HG02798 (cell line): ENCODE measurements at regions not wholly inside any gene's neighbourhood (a gene's known extent, or its start where the extent isn't known, plus 50 kb on each side); places are given as distances from the start of the nearest gene placed in this dataset.

Experiments
- ATAC-seq: cut with Tn5 transposase; IDR thresholded peaks from one replicate; pipeline ENCODE4 v1.9.1; 2021; ENCODE audit warnings: mild to moderate bottlenecking; ENCODE audit not compliant: unreplicated experiment, poor library complexity

DNA sequence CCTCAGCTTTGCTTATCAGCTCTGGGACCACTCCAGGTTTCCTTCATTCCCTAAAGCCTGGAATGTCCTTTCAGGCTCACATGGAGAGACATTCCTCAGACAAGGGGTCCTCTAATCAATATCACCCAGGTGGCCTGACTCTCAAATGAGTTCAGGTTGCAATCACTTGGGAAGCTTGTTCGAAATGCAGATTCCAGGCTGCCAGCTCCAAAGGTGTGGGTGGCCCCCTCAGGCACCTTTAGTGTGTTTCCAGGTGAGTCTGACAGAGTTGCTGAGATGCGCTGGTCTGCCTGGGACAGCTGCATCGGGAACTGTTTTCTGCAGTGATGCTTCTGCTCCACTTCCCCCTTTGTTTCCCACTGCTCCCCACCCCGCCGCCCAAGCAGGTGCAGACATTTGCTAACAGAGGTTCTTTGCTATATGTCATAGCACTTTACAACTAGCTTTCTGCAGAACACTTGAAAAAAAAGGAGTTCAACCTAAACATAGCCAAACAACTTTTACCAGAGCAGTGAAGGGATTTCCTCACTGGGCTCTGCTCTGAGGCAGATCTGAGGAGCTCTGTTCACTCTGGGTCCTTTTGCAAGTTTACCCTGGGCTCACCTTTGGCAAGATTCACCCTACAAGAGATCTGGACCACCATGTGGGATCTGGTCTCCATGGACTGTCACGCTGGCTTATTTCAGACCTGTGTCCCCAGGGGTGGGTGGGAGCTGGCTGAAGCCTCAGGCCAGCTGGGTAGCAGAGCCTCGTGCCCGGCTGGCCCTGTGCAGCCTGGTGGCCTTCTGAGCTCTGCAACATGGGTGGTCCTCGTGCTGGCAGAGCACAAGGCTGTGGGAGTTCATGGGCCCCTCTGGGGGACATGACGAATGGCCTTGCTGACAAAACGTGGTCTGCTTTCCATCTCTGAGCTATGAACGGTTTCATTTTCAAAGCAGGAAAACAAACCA is 539.6 kb downstream of the CCDC171 start:
- no peak for ATAC-seq

DNA sequence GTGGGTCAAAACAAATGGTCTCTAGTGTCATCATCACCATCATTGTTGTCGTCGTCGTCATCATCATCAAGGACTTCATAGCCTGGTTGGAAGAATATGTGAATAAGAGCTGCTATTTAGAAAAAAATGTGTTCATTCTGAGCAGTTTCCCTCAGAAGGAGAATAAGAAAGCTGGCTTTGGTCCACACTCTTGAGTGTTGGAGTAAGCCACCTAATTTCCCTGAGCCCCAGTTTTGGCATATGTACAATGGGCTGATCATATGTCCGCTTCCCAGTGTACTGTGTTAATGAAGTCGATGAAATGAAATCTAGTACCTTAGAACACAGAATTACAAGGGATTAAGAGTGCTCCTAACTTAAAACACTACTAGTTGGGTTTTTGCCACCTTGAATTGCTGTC is 545.5 kb downstream of the CCDC171 start:
- ATAC-seq: no peak

DNA sequence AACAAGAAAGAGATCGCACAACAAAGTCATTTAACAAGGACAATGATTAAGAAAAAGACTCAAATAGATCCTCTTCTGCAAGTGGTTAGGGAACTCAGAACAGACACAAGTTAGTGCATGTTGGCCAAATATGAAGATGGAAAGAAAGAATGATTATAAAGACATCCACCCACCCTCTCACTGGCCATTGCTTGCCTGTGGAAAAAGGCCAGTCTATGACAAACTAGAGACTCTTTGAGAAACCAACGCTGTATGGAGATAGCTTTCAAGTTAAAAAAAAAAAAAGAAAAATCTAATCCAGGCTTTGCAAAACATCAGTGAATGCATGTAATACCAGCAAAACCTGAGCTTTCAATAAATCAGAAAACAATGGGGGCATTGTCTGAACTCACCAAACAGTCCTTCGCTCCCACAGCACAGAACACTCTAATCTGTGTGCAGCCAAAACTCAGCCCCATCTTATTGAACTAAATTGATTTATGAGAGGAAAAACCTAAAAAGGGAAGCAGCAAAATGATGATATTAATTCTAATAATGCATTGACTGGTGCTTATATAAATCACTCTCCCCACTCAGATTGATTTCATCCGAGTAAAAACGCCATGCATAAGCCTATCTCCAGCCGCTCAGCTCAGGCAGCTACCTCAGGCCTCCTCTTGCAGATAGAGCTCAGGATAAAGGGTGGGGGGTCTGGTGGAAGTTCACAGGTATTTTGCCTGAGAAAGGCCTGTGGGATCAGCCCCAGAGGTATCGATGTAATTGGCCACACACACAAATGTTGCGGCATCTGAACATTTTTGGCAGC is 547.1 kb downstream of the CCDC171 start:
- no peak for ATAC-seq

DNA sequence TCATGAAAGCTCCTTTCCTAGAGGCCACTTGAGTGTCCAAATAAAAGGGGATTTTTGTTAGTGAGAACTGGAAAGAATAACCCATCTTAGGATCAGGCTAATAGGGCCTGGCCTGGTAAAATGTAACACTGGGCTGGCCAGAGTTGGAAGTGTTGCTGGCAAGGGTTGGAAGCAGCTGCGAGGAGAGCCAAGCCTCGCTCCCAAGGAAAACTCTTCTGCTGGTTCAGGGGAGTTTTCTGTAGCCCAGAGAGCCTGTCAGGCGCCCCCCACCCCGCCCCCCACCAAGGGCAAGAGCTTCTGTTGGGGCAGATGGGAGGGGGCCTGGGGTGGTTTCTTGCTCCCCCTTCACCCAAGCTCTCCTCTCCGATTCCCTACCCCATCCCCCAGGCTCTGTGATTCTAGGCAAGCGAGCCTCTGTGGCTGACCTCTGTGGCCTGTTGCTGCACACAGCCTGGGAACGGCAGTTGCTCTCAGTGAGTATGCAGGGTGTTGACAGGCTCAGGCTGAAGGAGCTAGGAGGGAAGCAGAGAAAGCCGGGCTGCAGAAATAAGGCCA is 547.8 kb downstream of the CCDC171 start:
- no peak for ATAC-seq

DNA sequence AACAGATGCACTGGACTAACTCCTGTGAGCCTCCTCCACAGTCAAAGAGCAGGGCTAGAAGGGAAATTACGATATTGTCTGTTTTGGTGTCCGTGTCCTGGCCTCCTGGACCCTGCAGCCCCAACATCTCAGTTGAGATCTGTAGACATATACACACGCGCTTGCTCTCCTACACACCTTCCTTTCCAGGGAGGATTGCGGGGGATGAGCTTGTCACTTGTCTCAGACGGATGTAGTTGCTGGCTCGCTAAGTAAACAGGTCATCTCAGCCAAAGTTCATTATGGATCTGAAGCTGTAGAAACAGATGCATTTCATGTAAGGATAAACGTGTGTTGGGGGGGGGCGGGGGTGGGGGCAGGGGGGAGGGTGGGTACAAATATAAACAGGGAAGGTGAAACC is 549.3 kb downstream of the CCDC171 start:
- ATAC-seq: no peak

DNA sequence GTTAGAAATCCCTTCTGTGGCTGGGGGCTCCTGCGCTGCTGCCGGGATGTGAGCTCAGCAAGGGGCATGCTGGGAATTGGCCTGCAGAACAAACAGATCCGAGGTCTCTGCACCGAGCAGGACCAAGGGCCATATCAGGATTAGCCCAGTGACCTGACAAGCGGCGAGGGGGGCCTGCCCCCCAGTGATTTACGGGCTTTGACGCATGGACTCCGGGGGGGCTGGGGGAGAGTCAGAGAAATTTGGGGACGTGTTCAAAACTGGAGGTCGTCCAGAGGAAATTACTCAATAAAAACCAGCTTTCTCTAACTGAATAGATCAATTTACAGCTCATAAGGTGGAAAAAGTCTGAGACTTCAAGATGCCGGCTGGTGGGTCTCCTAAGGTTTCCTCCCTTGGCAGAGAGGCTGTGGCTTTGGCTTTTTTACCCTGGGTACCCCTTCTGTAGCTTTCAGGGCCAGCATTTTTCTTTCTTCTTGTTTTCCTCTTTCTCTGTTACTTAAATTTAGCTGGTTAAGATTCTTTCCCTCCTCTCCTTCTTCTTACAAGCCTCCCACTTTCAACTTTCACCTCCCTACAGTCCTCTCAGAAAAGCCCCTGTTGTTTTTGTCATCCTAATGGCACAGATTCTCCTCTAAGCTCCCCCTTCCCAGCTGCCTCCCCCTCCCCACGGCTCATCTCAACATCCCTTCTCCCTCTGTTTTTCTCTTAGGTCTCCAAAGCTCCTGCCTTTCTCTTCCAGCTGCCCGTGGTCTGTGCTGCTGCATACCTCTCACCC is 551.0 kb downstream of the CCDC171 start:
- ATAC-seq: no peak

DNA sequence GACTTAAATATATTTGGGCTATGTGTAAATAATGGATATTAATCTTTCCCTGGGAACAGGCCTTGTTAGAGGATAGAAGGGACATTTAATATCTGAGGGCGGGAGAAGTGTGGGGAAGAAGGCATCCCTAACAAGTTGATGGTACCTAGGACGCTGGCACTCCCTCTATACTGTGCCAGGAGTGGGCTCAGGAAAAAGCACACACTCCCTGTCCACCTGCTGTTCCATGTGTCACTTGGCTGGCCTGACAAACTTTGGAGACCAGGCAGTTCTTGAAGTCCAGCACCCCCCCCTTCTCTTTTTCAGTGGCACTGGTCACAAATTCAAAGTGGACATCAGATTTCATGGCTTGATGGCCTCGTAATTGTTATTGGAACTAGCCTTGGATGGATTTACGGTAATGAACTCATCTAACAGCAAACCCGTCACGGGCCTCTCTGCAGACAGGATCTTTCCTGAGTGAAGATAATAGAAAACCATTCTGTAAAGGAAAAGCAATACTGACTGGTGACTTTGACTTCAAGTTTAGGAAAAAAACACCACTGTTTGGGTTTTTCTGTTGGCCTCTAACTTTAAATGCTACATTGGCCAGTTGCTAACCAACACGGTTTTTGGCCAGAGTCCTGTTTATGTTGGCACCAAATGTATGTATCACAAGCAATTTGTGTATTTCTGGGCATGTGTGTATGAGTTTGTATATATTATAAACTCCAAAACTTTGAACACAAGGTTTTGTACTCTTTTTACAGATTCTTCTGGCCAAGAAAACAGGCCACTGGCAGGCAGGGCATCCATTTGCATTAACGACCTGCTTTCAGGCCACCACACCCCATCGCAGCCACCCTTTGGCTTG is 552.6 kb downstream of the CCDC171 start:
- no peak for ATAC-seq

DNA sequence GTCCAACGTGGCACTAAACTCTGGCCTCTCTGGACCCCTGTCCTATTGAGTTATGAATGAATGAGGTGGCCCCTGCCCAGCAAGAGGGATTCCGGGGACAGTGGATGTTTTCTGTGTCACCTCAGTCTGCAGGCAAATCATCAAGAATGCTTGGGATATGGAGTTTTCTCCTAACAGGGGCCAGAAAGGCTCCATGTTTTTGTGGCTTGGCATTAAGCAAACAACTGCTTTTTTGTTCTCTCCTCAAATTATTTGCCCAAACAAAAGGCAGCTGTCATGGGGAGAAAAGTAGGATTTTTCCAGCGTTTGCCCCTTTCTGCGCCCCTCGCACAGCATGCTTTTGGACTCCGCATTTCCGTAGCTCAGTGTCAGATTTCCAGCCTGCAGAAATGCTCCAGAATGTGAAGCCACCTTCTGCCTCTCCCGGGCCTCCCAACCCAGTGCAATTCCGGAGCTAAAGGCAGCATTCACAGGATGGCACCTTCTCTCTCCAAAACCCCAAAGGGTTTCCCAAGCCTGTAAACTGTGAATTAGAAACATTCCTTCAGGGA is 553.3 kb downstream of the CCDC171 start:
- ATAC-seq: no peak

DNA sequence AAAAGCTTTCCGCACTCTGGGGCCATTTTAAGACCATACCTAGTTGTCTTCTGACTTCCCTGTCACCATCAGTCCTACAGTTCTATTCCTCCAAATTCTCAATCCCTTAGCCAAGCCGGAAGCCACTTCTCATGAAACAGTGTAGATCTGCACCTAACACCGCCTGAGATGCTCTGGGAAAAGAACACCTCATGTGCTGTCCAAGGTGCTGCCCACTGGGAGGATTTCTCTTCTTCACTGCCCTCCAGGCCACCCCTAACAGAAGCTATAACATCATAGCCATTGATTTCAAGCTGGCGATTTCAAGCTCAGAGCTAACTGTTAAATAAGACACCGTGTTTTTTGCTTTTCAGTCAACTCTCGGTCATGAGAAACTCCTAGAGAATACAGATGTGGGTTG is 559.3 kb downstream of the CCDC171 start:
- no peak for ATAC-seq

DNA sequence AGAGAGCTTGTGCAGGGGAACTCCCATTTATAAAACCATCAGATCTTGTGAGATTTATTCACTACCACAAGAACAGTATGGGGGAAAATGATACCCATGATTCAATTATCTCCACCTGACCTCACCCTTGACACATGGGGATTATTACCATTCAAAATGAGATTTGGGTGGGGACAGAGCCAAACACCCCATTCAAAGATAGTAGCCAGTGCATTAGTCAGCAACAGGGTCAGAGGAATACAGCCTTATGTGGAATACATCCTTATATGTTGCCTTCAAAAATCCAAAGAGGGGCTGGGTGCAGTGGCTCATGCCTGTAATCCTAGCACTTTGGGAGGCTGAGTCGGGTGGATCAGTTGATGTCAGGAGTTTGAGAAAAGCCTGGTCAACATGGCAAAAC is 563.2 kb downstream of the CCDC171 start:
- ATAC-seq: no peak

DNA sequence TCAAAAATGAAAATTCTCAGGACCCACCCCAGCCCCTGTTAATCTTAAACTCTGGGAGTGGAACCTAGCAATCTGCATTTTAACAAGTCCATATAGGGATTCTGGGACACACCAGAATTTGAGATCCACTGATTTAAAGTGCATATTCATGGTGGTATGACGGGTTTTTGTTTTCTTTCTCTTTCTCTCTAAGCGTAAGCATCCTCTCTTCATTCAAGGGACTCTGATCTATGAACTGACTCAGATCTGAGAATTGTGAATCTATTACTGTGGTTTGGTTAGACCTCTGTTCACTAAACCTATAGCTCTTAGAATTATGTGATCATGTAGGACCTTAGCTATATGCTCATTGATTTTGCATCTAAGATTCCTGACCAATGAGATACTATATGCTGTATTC is 565.2 kb downstream of the CCDC171 start:
- no peak for ATAC-seq

DNA sequence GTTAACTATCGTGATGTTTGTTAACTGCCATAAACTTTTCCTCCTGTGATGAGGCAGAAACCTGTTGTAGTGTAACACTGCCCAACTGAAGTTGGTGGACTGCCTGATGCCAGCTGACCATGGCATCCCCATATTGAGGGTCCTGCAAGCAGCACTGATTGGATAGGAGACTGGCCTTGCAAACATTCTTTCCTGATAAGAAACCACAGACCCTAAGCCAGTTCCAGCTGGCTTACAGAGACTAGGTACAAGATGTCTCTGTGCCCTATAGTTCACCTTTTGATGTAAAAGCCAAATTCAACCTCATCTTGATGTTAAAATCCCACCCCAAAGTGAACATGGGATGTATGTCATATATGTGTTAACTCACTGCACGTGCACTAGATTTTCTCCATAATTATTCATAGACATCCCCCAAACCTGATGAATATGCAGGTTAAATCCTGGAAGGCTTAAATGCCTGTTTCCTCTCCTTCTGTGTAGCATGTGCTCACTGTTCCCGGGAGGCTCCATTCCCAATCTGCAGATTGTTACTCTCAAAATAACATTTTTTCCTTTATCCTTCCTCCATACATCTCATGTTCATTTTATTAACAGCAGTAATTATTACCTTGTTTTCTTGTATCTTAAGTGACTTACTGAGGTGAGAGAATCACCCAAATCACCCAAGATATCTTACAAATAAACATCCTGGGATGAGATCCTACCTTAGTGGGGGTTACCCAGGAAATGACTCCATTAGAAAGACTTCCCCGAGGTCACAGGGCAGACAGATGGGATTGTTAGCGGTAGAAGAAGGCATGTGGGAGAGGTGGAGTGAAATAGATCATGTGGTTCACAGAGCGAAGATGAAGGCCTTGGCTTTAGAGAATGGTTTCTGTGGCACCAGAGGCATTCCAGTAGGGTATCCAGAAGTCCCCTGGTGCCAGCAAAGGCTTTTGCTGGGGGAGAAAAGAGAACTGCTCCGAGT is 566.7 kb downstream of the CCDC171 start:
- no peak for ATAC-seq

DNA sequence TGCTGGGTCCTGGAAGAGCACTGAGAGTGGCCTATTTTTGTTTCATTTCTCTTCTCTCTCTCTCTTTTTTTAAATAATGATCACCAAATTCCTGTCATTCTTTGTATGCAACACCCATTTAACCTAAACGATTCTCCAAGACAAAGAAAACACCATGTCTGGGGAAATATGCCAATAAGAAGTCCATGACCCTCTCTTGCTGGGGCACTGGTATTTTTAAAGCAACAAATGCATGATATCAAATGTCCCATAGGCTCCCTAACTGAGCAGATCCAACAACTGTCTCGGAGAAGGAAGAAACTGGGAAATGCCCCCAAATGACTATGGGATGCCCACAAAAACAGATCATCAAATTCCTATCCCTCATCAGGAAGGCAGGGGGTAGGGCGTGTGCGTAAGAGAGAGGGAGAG is 567.4 kb downstream of the CCDC171 start:
- no peak for ATAC-seq

DNA sequence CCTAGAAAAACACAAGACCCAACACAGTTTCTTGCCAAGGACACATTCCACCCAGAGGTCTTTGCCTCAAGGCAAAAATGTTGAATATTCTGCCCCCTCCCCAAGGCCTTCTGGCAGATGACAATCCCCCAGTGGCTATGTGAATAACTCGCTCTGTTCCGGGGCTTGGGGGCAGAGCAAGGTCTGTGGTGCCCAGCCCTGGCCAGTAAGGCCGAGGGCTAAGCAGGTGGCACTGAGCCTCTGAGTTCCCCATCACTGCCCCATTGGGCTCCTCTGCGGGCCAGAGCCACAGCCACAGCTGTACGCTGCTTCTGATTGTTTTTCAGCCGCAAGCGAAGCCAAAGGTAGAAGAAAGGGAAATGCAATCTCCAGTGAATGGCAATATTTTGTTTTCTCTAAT is 567.9 kb downstream of the CCDC171 start:
- no peak for ATAC-seq

DNA sequence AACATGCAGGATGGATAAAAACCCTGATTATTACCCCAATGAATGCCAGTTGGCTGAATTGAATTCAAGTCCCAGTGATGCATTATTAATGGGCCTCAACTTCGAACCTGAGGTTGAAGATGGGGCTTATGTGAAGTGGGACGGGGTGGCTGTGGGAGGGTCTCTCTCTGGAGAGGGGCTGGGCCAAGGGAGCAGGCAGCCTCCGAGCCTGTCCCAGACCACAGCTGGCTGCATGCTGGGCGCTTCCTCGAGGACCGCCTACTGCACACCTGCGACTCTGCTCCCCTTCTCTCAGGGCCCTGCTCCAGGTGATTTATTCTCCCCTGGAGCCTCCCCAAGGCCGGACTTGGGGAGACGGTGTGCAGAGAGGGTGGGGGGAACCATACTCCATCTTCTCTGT is 568.3 kb downstream of the CCDC171 start:
- no peak for ATAC-seq

DNA sequence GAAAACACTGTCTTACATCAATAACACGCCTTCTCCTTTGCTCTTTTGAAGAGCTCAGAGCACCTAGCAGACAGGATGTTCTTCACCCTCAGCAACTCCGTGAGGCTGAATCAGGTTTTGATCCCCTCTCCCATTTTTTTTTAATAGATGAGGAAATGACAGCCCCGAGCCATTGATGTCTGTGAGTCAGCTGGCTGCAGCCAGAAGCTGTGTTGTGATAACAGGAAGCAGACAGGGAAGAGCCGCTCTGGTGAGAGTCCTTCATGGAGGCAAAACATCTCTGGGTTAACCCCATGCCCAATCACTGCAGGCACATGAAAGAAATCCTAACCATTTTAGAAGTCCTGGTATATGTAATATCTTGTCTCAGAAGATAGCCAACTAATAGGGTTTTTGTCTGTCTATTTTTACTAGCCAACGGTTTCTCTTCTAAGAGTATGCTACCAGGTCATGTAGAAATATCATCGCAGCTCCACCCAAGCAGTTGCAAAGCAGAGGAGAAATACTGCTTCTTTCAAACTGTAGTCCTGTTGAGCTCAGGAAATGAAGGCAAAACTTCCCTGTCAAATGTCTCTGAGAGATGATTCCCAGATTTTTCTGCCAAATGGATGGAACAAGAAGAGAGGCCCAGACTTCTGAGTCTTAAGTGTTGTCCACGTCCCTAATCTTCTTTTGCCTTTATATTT is 568.9 kb downstream of the CCDC171 start:
- no peak for ATAC-seq

DNA sequence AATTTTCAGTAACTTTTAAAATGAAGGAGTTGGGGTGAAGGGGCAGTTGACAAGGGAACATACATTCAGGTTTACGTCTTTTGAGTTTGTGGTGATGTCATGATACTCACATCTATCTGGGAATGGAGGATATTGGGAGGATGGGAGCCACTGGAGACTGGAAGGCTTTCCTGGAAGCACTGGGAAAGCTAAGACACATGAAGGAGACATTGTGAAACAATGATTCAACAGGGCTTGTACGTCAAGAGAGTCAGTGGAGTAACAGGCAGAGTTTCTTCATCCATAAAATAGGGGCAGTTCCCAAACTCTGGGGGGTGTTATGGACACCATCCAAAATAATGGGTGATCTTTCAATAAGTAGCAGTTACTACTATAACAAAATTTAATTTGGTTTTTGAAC is 572.8 kb downstream of the CCDC171 start:
- ATAC-seq: no peak

DNA sequence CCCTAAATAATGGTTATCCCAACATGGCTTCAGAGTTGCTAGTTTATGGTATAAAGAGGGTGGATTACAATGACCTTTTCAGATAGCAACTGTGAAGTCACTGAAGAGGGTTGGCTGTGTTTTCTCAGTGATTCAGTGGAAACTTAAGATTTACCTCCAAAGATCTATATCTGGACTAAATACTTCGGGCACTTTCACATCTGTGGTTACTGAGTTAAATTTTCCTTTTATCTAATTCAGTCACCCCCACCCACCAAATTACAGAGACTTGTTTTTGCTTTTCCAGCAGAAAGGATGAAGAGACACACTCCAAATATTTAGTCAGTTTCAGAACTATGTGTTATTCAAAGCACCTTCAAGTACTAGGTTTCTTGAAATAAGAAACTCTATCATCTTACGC is 573.2 kb downstream of the CCDC171 start:
- no peak for ATAC-seq
